ENCODE measurements at regions not wholly inside any gene's neighbourhood (a gene's known extent, or its start where the extent isn't known, plus 50 kb on each side); places are given as distances from the start of the nearest gene placed in this dataset.

DNA sequence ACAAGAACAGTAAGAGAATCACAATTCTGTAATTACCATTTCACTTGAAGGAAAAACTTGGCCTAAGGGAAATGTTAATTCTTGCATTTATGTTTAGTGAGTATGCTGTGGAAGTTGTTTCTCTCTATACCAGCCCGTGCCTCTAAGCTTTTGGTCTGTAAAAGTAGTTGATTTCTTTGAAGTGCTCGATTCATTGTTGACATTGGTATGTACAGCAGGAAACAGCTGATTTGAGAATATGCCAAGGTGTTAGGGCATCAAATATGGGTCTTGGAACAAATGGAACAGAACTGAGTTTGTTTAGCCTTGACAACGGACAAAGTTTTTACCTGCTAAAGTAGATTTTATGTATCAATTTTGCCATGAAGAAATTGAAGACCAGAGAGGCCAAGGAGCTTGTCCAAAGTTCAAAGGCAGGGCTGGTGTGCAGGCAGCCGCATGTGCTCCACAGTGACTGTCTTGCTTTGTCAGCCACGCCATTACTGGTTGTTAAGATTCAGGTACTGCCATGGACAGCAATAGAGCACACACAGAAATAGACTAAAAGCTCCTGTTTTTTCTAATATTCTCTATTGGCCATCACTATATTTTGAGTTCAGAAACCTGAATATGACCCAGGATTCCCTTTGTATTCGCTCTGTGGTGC is 75.5 kb upstream of the TLR3 start:
- no peak for DNase-seq

DNA sequence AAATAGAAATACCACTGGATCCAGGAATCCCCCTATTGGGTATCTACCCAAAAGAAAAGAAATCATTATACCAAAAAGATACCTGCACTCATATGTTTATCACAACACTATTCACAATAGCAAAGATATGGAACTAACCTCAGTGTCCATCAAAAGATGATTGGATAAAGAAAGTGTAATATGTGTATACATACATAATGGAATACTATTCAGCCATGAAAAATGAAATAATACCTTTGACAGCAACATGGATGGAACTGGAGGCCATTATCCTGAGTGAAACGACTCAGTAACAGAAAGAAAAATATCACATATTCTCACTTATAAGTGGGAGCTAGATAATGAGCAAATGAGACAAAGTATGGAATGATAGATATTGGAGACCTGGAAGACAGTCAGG is 74.2 kb upstream of the TLR3 start:
- DNase-seq = no peak

DNA sequence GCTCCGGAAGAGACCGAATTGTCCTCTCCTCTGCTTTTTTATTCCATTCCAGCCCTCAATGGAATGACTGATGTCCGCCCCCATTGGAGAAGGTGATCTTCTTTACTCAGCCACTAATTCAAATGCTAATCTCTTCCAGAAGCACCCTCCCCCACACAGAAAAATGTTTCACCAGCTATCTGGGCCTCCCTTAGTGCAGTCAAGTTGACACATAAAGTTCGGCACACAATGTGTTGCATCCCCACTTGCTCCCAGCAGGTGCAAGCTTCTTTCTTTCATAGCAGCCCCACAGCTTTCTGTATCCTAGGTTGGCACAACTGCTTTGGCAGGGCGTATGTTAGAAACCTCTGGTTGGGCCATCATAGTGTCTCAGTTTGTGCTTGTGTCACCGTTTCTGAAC is 73.3 kb upstream of the TLR3 start:
- DNase-seq = no peak

DNA sequence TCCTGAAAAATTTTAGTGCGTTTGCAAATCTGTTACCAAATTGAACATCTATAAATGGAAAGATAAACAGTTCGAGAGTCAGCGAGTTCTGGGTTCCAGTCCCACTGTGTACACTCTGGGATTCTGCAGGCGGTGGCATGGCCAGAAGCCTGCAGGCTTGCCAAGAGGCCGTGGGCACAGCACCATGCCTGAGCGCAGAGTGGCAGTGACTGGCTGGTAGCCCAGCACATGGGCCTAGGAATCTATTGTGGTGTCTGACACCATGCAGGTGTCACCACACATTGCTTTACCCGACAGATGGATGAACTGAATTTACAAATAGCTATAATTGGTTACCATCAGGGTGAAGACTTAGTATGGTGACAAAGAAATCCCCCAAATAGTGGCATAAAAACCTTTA is 71.7 kb upstream of the TLR3 start:
- no peak for DNase-seq

DNA sequence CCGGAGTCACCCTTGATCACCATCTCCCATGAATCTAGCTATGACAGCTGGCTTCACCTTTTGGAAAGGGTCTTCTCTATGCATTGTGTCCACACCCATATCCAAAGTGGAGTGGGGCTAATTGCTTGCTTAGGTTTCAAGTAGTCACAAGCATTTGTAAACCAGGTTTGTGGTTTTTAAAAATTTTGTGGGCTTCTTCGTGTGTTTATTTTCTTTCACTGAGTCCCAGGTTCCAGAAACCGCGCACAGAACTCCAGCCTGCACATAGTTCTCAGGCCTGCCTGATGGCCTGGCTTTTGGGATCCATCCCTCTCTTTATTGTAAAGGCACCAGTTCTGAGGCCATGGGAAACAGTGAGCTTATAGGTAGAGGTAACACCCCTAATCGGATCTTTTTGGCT is 70.2 kb upstream of the TLR3 start:
- DNase-seq = no peak

DNA sequence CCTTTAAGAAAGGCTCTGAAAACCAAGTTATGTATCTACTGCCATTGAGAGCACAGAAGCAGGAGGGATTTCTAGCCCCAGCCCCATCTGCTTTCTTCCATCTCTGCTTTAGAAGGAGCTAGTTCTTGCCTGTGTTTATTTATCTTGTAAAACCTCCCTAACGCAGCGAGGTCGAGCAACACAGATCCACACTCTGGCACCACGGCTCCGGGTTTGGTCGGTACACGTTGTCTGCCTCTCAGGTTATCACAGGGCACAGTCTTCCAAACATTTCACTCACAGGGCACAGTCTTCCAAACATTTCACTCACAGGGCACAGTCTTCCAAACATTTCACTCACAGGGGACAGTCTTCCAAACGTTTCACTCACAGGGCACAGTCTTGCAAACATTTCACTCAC is 69.7 kb upstream of the TLR3 start:
- no peak for DNase-seq

DNA sequence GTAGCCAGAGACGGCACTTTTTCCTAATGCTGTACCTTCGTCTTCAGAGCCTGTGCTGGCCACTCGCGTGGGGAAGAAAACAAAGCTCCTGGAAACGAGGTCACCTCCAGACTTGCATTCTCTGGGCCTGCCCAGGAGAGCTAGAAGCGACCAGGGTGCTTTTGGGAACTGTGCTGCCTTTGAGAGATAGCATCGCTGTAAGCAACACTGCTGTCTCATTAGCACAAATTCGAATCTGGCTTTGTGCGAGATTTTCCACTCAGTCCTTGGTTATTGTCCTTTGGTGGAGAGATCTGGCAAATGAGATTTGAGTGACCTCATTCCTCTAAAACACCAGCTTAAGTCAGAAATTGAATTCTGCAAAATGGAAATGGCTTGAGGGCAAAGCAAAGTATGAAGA is 66.1 kb upstream of the TLR3 start:
- no peak for DNase-seq

DNA sequence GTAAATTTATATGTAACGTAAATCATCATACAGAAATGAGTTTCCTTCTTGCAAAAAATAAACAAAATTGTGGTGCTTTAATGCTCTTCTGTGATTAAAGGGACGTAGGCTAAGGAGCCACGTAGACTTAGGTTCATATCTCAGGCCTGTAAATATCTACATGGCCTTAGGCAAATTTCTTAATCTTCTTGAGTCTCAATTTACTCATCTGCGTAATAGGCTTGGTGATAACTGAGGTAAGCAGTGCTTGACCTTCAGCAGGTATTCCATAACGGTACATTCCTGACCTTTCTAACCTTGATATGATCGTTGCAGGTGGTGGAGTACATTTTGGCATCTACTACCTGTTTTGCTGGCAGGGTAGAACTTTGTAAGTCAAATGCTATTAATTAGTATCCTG is 65.2 kb upstream of the TLR3 start:
- DNase-seq = no peak

DNA sequence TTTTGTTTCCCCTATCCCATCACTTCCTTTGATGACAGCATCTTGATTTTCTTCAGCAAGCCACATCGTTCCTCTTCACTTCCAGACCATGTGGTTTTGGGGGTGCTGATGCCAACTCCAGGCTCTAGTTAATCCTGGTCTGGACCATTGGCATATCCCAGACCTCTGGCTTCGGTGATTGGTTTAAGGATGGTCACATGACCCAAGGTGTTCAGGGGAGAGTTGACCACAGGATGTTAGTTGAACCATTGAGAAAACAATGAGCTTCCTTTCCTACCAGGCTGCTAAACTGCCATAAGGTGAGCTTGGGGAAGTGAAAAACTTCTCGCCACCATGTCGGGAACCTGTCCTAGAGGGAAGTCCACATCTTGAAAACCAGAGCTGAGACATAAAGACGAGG is 60.9 kb upstream of the TLR3 start:
- DNase-seq = no peak

DNA sequence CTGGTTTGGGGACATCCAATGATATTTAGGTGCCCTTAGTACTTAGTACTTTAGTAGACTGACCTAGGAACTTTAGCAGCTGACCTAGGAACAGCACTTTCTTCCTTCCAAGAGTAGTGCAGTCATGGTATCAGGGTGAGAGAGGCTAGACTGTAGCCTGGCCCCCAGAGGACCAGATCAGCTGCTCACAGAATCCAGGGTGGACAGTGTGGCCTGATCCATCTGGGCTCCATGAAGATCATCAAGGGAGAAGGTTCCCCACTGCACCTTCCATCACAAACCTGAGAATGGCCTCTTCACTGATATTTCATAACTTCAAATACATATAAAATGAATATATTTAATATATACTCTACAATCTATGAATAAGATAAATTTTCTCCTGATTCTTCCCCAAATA is 59.0 kb upstream of the TLR3 start:
- no peak for DNase-seq

DNA sequence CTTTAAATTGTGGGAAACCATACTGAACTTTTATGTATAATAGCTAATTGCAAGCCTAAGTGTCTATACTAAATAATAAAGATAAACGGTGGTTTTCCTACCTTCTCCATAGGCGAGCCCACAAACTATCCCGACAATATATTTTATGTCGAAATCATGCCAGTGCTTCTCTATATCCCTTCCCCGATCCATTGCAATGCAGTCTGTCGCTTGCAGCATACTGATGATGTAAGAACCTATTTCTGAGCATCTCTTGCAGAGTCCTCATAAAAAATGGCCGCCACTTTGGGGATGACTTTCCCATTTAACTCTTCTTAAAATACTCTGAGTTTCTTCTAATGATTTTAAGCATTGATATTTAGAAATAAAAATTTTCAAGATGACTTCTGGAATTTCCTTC is 58.1 kb upstream of the TLR3 start:
- no peak for DNase-seq

DNA sequence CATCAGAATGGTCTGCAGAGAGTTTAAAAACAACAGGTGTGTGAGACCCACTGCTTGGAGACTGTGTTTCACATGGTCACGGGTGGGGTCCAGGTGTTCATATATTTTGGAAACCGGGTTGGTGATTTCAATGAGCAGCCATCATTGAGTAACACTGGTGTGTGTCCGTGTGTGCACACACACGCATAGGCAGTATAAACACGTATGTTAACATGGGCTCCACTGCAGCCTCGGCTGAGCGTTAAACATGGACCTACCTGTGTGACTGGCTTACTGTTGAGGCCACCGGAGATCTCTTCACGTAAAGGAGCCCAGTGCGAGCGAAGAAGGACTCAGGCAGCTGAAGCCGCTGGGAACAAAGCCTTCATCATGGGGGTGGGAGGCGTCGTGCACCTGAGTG is 56.9 kb upstream of the TLR3 start:
- no peak for DNase-seq

DNA sequence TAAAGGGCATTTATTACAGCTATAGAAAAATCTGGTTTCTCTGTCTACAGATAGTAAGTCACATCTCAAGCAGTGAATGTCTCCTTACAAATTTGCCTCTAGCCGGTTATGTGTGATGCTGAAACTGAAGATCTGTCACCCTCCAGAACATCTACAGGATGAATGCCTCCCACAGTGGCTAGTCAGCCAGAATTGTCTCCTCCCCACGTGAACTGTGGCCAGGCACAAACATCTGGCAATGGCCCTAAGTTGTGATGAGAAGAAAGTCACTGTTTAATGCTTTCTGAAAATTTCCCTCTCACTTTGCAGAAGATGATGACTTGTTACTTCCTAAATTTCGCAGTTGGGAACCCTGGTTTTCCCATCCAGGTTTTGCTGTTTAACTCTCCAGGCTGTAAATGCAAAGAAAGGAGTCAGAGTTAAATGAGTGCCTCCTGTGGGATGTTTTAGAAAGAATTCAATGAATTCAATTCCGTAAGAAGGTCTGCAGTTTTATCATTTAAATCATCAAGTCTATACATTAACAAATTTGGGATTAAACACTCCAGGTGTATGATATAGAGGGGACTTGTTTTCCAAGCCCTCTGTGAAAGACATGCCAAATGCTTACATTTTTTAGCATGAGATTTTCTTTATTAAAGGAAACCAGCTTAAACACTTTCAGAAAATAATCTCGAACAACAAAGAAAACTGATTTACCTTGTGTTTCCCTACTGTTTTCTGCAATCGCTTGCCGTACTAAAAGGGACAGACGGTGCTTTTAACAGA is 55.4 kb upstream of the TLR3 start:
- DNase-seq = no peak

DNA sequence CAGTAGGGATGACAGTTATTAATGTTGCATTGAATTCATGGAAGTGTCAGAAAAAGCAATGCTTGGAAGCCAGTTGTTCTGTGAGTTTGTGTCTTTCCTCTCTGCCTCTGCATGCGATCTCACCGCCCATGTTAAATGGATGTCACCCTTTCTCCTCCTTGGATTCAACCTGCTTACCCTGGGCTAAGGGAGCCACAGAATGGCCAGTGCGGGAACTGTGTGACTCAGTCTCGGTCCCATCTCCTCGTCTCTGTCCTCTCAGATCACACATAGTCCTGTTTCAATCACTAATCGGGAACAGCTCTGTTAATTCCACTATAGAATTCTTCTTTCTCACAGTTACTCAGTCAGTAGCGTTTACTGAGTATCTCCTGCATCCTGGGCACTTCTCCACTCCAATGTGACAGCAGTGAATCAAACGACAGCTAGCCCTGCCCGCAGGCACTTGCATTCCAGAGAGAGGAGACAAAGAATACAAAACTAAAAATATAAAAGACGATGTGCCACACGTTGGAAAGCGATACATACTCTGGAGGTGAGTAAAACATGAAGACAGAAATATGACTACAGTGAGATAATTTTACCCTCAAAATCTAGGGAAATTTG is 53.6 kb upstream of the TLR3 start:
- DNase-seq = no peak

DNA sequence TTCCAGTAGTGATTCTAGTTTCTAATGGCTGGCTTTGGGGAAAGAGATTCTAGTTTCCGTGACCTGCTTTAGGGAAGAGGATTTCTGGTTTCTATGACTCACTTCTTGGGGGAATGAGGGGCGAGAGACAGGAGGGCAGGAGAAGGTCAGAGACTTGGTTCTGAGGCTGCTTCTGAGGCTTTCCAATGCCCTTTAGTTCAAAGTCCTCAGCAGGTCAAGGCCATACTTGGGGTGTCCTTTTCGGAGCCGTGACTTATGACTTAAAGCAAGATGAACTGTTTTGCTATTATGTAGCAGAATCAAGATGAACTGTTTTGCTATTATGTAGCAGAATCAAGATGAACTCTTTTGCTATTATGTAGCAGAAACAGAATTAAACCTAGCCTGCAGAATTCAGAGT is 52.2 kb upstream of the TLR3 start:
- no peak for DNase-seq

DNA sequence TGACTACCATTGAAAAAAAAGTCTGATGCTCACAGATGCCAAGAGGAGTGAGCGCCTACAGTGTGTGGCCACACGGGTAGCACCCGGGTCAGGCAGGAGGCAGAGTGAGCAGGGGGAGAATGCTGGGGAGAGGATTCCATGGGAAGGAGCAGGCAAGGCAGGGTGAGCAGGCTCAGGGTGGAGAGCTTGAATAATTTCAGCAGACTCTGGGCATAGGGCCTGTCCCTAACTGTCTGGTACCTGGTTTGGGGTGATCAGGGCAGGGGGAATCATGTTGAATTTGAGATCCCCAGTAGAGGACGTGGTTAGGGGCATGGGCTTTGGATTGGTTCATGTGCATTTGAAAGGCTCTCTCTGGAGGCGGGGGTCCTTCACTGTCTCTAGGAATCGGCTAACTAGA is 51.2 kb upstream of the TLR3 start:
- no peak for DNase-seq

DNA sequence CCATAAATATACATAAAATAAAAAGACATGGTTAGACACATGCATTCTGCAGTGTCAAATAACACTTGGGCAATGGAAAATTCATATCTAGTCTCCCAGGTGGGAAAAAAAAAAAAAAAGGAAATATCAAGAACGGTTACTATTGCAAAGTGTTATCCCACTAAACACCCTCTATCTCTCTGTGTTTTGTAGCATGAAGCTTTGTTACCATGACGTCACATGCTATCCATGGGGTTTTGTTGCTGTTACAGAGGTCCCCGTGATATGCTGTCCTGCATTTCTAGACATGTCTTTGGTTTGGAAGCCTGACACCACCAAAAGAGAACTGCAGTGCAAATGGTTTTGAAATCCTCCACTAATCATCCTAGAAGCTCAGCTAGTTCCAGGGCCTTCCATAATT is 50.7 kb upstream of the TLR3 start:
- DNase-seq = no peak

DNA sequence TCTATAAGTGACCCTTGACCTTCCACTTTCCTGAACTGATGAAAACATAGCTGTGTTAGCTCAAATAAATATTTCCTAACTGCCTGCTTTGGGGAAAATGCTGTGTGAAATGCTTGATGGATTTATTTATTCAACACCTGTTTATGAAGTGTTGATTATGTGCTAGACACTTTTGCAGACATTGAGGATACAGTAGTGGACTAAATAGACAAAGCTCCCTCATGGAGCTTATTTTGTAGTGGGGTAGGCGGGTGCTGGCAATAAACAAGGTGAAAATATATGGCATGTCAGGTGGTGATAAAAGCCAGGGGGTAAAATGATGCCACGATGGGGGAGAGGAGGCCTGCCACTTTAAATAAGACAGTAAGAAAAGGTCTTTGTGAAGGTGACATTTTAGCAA is 50.2 kb upstream of the TLR3 start:
- no peak for DNase-seq
